Body of pancreas (tissue), 4 donors: ENCODE measurements at regions not wholly inside any gene's neighbourhood (a gene's known extent, or its start where the extent isn't known, plus 50 kb on each side); places are given as distances from the start of the nearest gene placed in this dataset.

Source experiments
- POLR2A ChIP-seq, 3 donors: fragments of 450-650 bp; IDR thresholded peaks; one replicate each; pipeline ENCODE4 v1.6.1; 2016; ENCODE audit warnings: antibody characterized with exemption in 3 of 3, mild to moderate bottlenecking in 2 of 3
- TF ChIP-seq, protein P1 (sequence below), 7 experiments: fragments of 450-650 bp in 4 of 7; fragments of 200-600 bp in 3 of 7; sonication (generic) in 3 of 7; IDR thresholded peaks; one replicate each; pipeline ENCODE4 v1.5.1; 2016 to 2019; ENCODE audit warnings: antibody characterized with exemption in 7 of 7

DNA sequence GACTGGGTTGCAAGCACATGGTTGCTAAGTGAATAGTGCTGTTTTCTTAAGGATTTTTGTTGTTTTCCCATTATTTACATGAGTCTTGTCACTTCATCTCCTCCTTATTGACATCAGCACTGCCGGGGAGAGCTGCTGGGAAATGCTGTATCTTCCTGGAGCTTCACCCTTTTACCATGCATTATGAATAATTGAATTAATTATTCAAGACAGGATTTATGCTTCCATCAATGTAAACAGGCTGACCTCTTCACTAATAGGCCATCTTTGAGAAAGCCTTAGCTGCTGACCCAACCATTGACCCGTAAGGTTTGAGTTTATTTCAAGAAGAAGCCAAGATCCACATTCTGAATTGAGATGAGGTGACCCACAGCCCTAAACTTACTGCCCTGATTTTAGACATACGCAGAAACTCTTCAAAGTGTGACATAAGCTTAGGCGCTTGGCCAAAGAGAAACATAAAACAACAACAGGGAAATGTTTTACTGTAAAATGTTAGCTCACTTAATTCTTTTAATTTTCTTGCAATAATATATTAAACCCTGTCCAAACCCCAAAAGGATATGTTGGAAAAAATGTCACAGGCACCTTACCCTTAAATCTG, 365.5 kb upstream of the SYT4 start:
- no peak for TF ChIP-seq POLR2A (IDR thresholded peaks at IDR 0.05)
- TF ChIP-seq, protein P1, sequence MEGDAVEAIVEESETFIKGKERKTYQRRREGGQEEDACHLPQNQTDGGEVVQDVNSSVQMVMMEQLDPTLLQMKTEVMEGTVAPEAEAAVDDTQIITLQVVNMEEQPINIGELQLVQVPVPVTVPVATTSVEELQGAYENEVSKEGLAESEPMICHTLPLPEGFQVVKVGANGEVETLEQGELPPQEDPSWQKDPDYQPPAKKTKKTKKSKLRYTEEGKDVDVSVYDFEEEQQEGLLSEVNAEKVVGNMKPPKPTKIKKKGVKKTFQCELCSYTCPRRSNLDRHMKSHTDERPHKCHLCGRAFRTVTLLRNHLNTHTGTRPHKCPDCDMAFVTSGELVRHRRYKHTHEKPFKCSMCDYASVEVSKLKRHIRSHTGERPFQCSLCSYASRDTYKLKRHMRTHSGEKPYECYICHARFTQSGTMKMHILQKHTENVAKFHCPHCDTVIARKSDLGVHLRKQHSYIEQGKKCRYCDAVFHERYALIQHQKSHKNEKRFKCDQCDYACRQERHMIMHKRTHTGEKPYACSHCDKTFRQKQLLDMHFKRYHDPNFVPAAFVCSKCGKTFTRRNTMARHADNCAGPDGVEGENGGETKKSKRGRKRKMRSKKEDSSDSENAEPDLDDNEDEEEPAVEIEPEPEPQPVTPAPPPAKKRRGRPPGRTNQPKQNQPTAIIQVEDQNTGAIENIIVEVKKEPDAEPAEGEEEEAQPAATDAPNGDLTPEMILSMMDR (IDR thresholded peaks at IDR 0.05), result no peak
